Gastroesophageal sphincter (tissue), 4 donors: ENCODE measurements at regions not wholly inside any gene's neighbourhood (a gene's known extent, or its start where the extent isn't known, plus 50 kb on each side); places are given as distances from the start of the nearest gene placed in this dataset.
A peak's percentile ranks its signal among the peaks of the same experiment; 100 is the strongest.

Experiments used
- ATAC-seq: fragments of 150-250 bp; one replicate; pipeline ENCODE4 v1.9.1; 2016; ENCODE audit warnings: mild to moderate bottlenecking, moderate library complexity
- H3K27ac ChIP-seq, 4 donors: fragments of 200-600 bp; sonication (generic) in 3 of 4; 1 replicate in 3 of 4; 2 replicates in 1 of 4; pipeline ENCODE4 v1.5.1; 2016 to 2019
- H3K27me3 ChIP-seq: fragments of 200-600 bp; sonication (generic); one replicate; pipeline ENCODE4 v1.5.1; 2019
- H3K36me3 ChIP-seq, 2 donors: fragments of 200-600 bp; sonication (generic); one replicate each; pipeline ENCODE4 v1.5.1; 2019; ENCODE audit warnings: control low read depth in 1 of 2
- H3K4me1 ChIP-seq, 3 donors: fragments of 200-600 bp; sonication (generic); 1 replicate in 2 of 3; 2 replicates in 1 of 3; pipeline ENCODE4 v1.5.1; 2016 to 2019; ENCODE audit warnings: control low read depth in 2 of 3
- H3K4me3 ChIP-seq, 2 donors: fragments of 200-600 bp; sonication (generic); one replicate each; pipeline ENCODE4 v1.5.1; 2019; ENCODE audit warnings: mild to moderate bottlenecking in 1 of 2, moderate library complexity in 1 of 2
- H3K9me3 ChIP-seq, 3 donors: fragments of 200-600 bp; sonication (generic); one replicate each; pipeline ENCODE4 v1.5.1; 2017 to 2019; ENCODE audit warnings: control low read depth in 2 of 3
- EP300 ChIP-seq: sonication (generic); formaldehyde crosslinking; IDR thresholded peaks from one replicate; pipeline ENCODE4 v1.6.1; 2017; ENCODE audit warnings: antibody characterized with exemption, mild to moderate bottlenecking
- POLR2A ChIP-seq, 2 donors: fragments of 450-650 bp; IDR thresholded peaks; one replicate each; pipeline ENCODE4 v1.6.1; 2017; ENCODE audit warnings: antibody characterized with exemption in 2 of 2, mild to moderate bottlenecking in 2 of 2, moderate library complexity in 1 of 2
- POLR2AphosphoS5 ChIP-seq: sonication (generic); formaldehyde crosslinking; IDR thresholded peaks from one replicate; pipeline ENCODE4 v1.6.1; 2017; ENCODE audit warnings: antibody characterized with exemption
- WGBS, 2 donors: methylation state at CpG; one replicate each; pipeline ENCODE4 v1.1.5; 2018; ENCODE audit warnings: low coverage in 1 of 2; 5-methylcytosine and 5-hydroxymethylcytosine counted together
- TF ChIP-seq, protein P1 (sequence below), 4 experiments: fragments of 200-600 bp in 2 of 4; fragments of 450-650 bp in 2 of 4; sonication (generic) in 1 of 4; IDR thresholded peaks; one replicate each; pipeline ENCODE4 v1.5.1; 2017 to 2019; ENCODE audit warnings: antibody characterized with exemption in 4 of 4, mild to moderate bottlenecking in 2 of 4, moderate library complexity in 2 of 4

DNA sequence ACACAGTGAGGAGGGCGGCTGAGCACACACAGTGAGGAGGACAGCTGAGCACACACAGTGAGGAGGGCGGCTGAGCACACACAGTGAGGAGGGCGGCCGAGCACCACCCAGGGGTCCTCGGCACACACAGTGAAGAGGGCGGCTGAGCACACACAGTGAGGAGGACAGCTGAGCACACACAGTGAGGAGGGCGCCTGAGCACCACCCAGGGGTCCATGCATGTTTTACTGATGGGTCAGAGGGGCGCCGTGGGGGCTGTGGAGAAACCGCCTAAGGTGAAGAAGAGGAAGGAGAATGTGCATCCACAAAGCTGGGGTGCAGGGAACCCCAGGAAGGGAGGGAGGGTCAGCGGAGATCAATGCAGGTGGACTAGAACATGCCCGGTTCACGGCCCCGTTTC is 461.8 kb downstream of the BRD1 start:
- ATAC-seq, result peak; percentile 34

DNA sequence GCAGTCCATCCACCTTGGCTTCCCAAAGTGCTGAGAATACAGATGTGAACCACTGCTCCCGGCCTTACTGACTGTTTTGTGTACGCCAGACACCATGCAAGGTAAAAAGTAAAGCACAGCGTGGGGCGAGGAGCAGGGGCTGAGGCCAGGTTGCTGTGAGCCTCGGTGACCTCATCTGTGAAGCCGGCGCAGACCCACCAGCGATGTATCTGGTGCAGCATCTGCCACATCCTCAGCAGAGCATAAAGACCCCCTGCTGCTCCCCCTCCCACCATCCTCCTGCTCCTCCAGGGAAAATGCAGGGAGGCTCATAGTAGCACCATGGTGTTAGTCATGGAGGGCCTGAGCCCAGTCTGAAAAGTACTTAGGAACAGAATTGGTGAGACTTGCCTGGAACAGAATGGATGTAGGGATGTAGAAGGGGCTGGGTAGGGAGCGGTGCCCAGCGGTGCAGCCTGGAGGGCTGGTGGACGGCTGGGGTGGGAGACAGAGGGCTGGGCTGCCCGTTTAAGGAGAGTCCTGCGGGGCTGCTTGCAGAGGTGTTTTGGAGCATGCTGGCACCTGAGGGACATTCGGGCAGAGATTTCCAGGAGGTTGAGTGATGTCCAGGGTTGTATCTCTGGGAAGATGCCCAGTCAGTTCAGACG is 462.4 kb downstream of the BRD1 start:
- H3K9me3 ChIP-seq, result no peaks in the 10 kb centered on the region
- H3K36me3 ChIP-seq, result no peaks in the 10 kb centered on the region
- no peak for ATAC-seq
- no peak overlapping the region for H3K27ac ChIP-seq
- H3K4me1 ChIP-seq, result no peaks in the 10 kb centered on the region
- 84 to 100% methylated on average over 1 to 7 of the region's 15 CpGs for WGBS, 2 donors
- H3K4me3 ChIP-seq, result no peak overlapping the region
- TF ChIP-seq POLR2A (IDR thresholded peaks at IDR 0.05), result no peak
- TF ChIP-seq POLR2AphosphoS5, result no peak
- H3K27me3 ChIP-seq, result peaks cover 78% of the 10 kb centered on the region

More for the DNA sequence above, 461.8 kb downstream of the BRD1 start:
- WGBS, 2 donors, result 62 to 86% methylated on average over 5 to 7 of the region's 14 CpGs
- no peak for TF ChIP-seq POLR2A (IDR thresholded peaks at IDR 0.05)
- TF ChIP-seq, protein P1, sequence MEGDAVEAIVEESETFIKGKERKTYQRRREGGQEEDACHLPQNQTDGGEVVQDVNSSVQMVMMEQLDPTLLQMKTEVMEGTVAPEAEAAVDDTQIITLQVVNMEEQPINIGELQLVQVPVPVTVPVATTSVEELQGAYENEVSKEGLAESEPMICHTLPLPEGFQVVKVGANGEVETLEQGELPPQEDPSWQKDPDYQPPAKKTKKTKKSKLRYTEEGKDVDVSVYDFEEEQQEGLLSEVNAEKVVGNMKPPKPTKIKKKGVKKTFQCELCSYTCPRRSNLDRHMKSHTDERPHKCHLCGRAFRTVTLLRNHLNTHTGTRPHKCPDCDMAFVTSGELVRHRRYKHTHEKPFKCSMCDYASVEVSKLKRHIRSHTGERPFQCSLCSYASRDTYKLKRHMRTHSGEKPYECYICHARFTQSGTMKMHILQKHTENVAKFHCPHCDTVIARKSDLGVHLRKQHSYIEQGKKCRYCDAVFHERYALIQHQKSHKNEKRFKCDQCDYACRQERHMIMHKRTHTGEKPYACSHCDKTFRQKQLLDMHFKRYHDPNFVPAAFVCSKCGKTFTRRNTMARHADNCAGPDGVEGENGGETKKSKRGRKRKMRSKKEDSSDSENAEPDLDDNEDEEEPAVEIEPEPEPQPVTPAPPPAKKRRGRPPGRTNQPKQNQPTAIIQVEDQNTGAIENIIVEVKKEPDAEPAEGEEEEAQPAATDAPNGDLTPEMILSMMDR (IDR thresholded peaks at IDR 0.05), result no peak
- no peak for TF ChIP-seq POLR2AphosphoS5
- Histone ChIP-seq H3K27me3 (peaks cover 84% of the 10 kb centered on the region), H3K36me3 (no peaks in the 10 kb centered on the region), H3K27ac (no peak overlapping the region), H3K9me3 (no peaks in the 10 kb centered on the region), H3K4me3 (no peak overlapping the region), H3K4me1 (no peaks in the 10 kb centered on the region)

DNA sequence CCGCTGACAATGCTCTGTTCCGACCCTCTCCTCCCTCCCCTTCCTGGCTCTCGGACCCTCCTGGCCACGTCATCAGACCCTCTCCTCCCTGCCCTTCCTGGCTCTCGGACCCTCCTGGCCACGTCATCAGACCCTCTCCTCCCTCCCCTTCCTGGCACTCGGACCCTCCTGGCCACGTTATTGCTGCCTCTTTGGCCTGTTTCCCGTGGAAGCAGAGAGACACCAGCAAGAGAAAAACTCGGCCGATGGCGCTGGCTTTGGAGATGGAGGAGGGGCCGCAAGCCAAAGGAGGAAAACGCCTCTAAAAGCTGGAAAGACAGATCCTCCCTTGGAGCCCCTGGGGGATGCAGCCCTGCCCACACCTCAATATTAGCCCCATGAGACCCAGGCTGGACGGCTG is 463.3 kb downstream of the BRD1 start:
- Histone ChIP-seq H3K9me3 (no peaks in the 10 kb centered on the region), H3K27me3 (peaks cover 74% of the 10 kb centered on the region), H3K27ac (no peak overlapping the region), H3K4me3 (no peak overlapping the region), H3K36me3 (no peaks in the 10 kb centered on the region), H3K4me1 (no peaks in the 10 kb centered on the region)
- TF ChIP-seq, protein P1 (IDR thresholded peaks at IDR 0.05), result no peak
- TF ChIP-seq EP300 (no peak), POLR2AphosphoS5 (no peak), POLR2A (IDR thresholded peaks at IDR 0.05) (no peak)
- ATAC-seq, result no peak
- 71 to 82% methylated on average over 3 to 6 of the region's 15 CpGs for WGBS, 2 donors

DNA sequence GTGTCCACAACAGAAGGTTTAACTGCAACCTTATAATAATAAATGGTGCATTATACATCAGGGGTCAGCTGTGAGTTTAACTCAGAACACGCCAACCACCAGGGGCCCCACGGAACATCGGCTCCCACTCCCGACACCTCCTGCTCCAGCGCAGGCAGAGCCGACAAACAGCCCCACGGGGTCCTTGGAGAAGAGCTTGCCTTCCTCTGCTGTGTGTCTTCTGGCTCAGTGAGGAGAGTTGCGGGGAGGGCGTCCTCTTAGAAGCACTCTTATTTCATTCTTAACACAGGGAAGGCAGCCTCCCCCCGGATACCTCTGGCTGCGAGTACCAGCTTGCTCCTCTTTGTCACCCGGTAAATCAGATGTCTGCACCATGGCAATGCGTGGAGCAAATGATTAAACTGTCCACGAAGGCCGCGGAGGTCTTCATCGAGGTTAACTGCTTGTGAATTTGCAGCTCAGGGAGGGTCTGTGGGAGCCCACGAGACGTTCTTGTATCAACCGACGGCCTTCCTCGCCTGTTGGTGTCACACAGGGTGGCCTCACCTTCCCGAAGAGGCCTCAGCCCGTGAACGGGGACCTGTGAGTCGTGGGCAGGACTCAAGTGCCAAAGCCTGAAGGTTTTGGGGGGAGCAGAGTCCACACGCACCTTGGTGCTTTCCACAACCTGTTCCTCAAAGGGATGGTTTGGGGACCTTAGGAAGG is 464.0 kb downstream of the BRD1 start:
- H3K27ac ChIP-seq, result no peak overlapping the region
- ATAC-seq, result no peak
- no peak overlapping the region for H3K4me3 ChIP-seq
- TF ChIP-seq EP300 (no peak), POLR2AphosphoS5 (no peak), POLR2A (IDR thresholded peaks at IDR 0.05) (no peak)
- no peaks in the 10 kb centered on the region for H3K36me3 ChIP-seq
- 40 to 97% methylated on average over 1 to 7 of the region's 27 CpGs for WGBS, 2 donors
- H3K9me3 ChIP-seq, result no peaks in the 10 kb centered on the region
- H3K4me1 ChIP-seq, result no peaks in the 10 kb centered on the region
- peaks cover 74% of the 10 kb centered on the region for H3K27me3 ChIP-seq

DNA sequence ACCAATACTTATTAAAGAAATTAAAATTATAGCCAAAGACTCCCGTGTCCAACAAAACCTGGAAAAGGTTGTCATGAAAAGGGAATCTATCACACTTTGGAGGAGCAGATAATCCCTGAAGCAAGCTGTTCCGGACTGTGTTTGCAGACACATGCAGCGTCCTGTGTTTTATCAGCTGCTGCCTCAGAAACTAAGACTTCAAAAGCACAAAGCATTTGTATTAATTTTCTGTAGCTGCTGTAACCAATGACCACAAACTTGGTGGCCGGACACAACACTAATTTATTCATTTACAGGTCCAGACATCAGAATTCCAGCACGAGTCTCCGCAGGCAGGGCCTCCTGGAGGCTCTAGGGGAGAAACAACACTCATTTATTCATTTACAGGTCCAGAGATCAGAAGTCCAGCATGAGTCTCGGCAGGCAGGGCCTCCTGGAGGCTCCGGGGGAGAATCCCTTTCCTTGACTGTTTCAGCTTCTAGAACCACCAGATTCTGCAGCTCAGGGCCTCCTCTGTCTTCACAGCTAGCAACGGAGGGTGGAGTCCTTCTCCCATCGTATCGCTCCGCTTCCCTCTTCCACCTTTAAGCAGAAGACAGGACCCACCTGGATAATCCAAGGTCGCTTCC is 465.3 kb downstream of the BRD1 start:
- Histone ChIP-seq H3K27ac (no peak overlapping the region), H3K36me3 (no peaks in the 10 kb centered on the region), H3K4me3 (no peak overlapping the region), H3K9me3 (no peaks in the 10 kb centered on the region), H3K27me3 (peaks cover 74% of the 10 kb centered on the region), H3K4me1 (no peaks in the 10 kb centered on the region)
- 42 to 50% methylated on average over 9 to 10 of the region's 13 CpGs for WGBS, 2 donors
- TF ChIP-seq POLR2A (IDR thresholded peaks at IDR 0.05) (no peak), POLR2AphosphoS5 (no peak), EP300 (no peak)
- TF ChIP-seq, protein P1 (IDR thresholded peaks at IDR 0.05), result no peak
- ATAC-seq, result no peak
